Progenitor cell of endocrine pancreas (in vitro differentiated cells): ENCODE measurements at regions not wholly inside any gene's neighbourhood (a gene's known extent, or its start where the extent isn't known, plus 50 kb on each side); places are given as distances from the start of the nearest gene placed in this dataset.

Source experiments
- DNase-seq: peaks from one replicate; pipeline ENCODE4 v3.0.0; 2021; ENCODE audit warnings: low spot score; ENCODE audit not compliant: unreplicated experiment
- H3K27ac Mint-ChIP-seq: 2 replicates; pipeline ENCODE4 v1.8.0; 2021; ENCODE audit warnings: mild to moderate bottlenecking, moderate library complexity, mixed read lengths
- H3K27me3 Mint-ChIP-seq: 2 replicates; pipeline ENCODE4 v1.8.0; 2021; ENCODE audit warnings: mixed read lengths
- H3K36me3 Mint-ChIP-seq: 2 replicates; pipeline ENCODE4 v1.8.0; 2022; ENCODE audit warnings: mixed read lengths; ENCODE audit not compliant: insufficient read depth
- H3K4me1 Mint-ChIP-seq: 2 replicates; pipeline ENCODE4 v1.8.0; 2021; ENCODE audit warnings: low read depth, mixed read lengths
- H3K4me3 Mint-ChIP-seq: 2 replicates; pipeline ENCODE4 v1.8.0; 2021; ENCODE audit warnings: low read depth, mild to moderate bottlenecking, moderate library complexity, mixed read lengths
- H3K9me3 Mint-ChIP-seq: 2 replicates; pipeline ENCODE4 v1.8.0; 2021; ENCODE audit warnings: low read depth, mixed read lengths
- TF ChIP-seq, protein P1 (sequence below): fragments of 200-600 bp; sonication (generic); IDR thresholded peaks from one replicate; pipeline ENCODE4 v1.5.0; 2021; ENCODE audit warnings: antibody characterized with exemption, mild to moderate bottlenecking; ENCODE audit not compliant: unreplicated experiment

DNA sequence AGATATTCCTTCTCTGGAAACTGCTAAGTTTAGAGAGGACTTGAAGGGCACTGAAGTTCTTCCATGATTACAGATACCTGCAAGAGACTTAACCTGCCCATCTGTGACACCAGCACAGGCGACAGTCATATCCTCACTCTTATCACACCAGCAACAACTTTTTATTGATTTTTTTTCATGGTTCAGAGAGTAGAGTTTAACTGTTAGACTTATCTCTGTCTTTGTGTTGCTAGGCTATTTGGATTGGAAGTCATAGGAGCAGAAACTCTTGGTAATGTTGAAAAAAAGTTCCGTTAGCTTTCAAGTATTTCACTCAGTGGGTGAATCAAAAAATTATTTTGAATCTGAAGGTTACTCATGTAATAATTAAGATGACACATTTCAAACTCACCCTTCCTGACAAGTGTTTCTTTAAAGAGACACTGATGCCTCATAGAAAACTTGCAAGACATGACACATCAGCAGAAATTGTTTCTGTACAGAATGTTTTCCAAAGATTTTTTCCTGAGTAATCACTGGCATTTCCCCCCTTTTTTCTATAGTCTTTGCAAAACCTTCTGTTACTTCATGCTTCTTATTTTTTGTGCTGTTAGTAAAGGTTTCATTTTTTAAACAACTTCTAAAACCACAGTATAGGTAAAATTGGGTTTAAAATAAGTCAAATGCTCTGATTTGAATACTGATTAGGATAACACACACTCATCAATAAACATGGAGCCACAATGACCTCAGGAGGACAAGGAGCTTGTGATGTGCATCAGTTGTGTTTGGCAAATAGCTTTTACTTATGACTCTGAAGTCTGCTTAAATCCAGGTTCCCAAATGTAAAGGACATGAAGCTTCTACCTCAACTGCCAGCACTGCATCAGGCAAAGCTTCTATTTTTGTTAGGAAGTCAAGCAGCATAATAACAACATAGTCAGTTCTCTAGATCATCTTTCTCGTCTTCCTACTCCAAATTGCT lies 252.9 kb upstream of the MAN1A1 start:
- H3K27me3 Mint-ChIP-seq, result no peaks in the 10 kb centered on the region
- no peak overlapping the region for H3K4me3 Mint-ChIP-seq
- TF ChIP-seq, protein P1, sequence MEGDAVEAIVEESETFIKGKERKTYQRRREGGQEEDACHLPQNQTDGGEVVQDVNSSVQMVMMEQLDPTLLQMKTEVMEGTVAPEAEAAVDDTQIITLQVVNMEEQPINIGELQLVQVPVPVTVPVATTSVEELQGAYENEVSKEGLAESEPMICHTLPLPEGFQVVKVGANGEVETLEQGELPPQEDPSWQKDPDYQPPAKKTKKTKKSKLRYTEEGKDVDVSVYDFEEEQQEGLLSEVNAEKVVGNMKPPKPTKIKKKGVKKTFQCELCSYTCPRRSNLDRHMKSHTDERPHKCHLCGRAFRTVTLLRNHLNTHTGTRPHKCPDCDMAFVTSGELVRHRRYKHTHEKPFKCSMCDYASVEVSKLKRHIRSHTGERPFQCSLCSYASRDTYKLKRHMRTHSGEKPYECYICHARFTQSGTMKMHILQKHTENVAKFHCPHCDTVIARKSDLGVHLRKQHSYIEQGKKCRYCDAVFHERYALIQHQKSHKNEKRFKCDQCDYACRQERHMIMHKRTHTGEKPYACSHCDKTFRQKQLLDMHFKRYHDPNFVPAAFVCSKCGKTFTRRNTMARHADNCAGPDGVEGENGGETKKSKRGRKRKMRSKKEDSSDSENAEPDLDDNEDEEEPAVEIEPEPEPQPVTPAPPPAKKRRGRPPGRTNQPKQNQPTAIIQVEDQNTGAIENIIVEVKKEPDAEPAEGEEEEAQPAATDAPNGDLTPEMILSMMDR, result no peak
- no peak overlapping the region for H3K27ac Mint-ChIP-seq
- peaks cover 3% of the 10 kb centered on the region for H3K9me3 Mint-ChIP-seq
- peaks cover 4% of the 10 kb centered on the region for H3K4me1 Mint-ChIP-seq
- DNase-seq, result no peak
- no peaks in the 10 kb centered on the region for H3K36me3 Mint-ChIP-seq

DNA sequence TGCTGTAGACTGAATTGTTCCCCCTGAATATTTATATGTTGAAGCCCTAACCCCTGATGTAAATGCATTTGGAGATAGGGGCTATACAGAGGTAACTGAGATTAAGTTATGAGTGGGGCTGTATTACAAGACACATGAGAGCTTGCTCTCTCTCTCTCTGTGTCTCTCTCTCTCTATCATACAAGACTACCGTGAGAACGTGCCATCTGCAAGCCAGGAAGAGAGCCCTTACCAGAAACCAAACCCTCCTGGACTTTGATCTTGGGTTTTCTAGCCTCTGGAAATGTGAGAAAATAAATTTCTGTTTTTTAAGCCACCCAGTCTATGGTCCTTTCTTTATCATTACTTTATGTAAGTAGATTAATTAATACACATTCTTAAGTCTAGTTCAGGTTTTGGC lies 249.3 kb upstream of the MAN1A1 start:
- Mint-ChIP-seq H3K27ac (no peak overlapping the region), H3K36me3 (no peaks in the 10 kb centered on the region), H3K9me3 (peaks cover 12% of the 10 kb centered on the region), H3K27me3 (no peaks in the 10 kb centered on the region), H3K4me3 (no peak overlapping the region), H3K4me1 (peaks cover 4% of the 10 kb centered on the region)
- DNase-seq, result no peak
- TF ChIP-seq, protein P1, result no peak

DNA sequence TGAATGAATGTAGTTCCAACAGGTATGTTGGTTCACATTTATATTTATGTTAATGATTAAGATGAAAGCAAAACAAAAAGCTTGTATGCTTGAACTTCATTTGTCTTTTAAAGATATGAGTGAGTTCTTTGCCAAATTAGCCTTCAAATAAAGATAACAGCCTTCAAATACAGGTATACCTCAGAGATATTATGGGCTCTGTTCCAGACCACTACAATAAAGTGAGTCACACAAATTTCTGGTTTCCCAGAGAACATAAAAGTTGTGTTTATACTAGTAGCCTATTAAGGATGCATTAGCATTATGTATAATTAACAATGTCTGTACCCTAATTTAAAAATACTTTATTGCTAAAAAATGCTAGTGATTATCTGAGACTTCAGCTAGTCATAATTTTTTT lies 245.3 kb upstream of the MAN1A1 start:
- no peaks in the 10 kb centered on the region for H3K36me3 Mint-ChIP-seq
- no peak for DNase-seq
- H3K4me1 Mint-ChIP-seq, result peaks cover 1% of the 10 kb centered on the region

DNA sequence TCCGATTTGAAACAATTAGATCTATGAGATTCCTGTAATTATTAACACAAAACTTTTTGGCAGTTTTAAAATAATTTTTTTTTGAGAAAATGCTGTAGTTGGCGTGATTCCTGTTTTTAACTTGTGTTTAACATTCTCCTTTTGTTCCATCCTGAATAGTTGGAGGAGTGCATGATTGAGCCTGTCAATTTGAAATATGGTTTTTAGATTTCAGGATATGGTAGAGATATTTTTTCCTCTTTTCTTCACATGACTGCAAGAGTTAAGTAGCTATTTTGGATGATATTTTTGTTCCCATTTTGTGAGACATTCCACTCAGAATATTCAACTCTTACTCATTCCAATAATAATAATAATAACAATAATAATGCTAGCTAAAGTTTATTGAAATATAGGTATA lies 241.7 kb upstream of the MAN1A1 start:
- H3K27ac Mint-ChIP-seq, result no peak overlapping the region
- H3K4me3 Mint-ChIP-seq, result no peak overlapping the region
- TF ChIP-seq, protein P1, result no peak
- H3K27me3 Mint-ChIP-seq, result no peaks in the 10 kb centered on the region
- H3K4me1 Mint-ChIP-seq, result no peaks in the 10 kb centered on the region
- DNase-seq, result no peak
- H3K36me3 Mint-ChIP-seq, result no peaks in the 10 kb centered on the region
- H3K9me3 Mint-ChIP-seq, result peaks cover 5% of the 10 kb centered on the region

More for the DNA sequence above, 245.3 kb upstream of the MAN1A1 start:
- Mint-ChIP-seq H3K9me3 (peaks cover 12% of the 10 kb centered on the region), H3K4me3 (no peak overlapping the region), H3K27ac (no peak overlapping the region), H3K27me3 (no peaks in the 10 kb centered on the region)
- TF ChIP-seq, protein P1, result no peak

DNA sequence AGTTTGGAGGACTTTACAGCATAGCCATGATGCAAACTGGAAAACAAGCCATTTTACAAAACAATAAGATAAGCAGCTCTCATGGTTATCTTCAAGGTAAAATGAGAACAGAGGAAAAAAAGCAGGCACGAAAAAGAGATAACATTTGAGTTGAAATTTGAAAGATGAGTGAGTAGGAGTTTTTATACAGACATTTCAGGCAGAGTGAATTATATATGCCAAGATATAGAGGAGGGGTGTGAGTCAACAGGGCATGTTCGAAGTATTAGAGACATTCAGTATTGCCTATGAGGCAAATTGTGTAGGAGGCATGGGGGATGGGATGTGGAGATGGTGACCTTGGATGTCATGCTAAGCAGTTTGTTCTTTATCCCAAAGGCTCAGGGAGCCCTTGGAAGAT lies 240.5 kb upstream of the MAN1A1 start:
- Mint-ChIP-seq H3K4me1 (no peaks in the 10 kb centered on the region), H3K27me3 (no peaks in the 10 kb centered on the region), H3K27ac (no peak overlapping the region), H3K9me3 (no peaks in the 10 kb centered on the region), H3K4me3 (no peak overlapping the region), H3K36me3 (no peaks in the 10 kb centered on the region)
- no peak for DNase-seq
- TF ChIP-seq, protein P1, result no peak
